HCT116 (cell line): ENCODE measurements at regions not wholly inside any gene's neighbourhood (a gene's known extent, or its start where the extent isn't known, plus 50 kb on each side); places are given as distances from the start of the nearest gene placed in this dataset.

Experiments used
- ATAC-seq: fragments of 200-7000 bp; cut with Tn5 transposase; 2 replicates; pipeline ENCODE4 v1.9.1; 2020; ENCODE audit warnings: mild to moderate bottlenecking, moderate library complexity
- BruUV-seq: library from RNA; stranded (reverse); fragments of 400-500 nt; replicated peaks from 2 replicates; lab custom pipeline; 2021; lab: Mats Ljungman, UMichigan
- CTCF ChIA-PET: fragments of 300-600 bp; sonication (Branson Sonifier 250); formaldehyde crosslinking; loops from one replicate; lab custom pipeline; 2021; ENCODE audit warnings: antibody characterized with exemption; lab: Charles Lee
- POLR2A ChIA-PET: fragments of 300-600, 350-600 bp; sonication (Branson Sonifier 250); formaldehyde crosslinking; loops from one replicate; lab custom pipeline; 2021; ENCODE audit warnings: antibody characterized with exemption; lab: Charles Lee
- RAD21 ChIA-PET, 2 experiments: fragments of 300-600 bp; sonication (Branson Sonifier 250); formaldehyde crosslinking; loops; one replicate each; lab custom pipeline; 2023; ENCODE audit warnings: low total read pairs in 2 of 2; ENCODE audit not compliant: uncharacterized antibody in 2 of 2, unreplicated experiment in 2 of 2, low non-redundant PET in 1 of 2; lab: Charles Lee
- DNase-seq: peaks from one replicate; pipeline ENCODE4 v3.0.0-alpha.2; 2010; ENCODE audit warnings: low read depth, low spot score
- H2AFZ ChIP-seq: fragments of 200-600 bp; shearing (Covaris generic), sonication (generic); 2 replicates; pipeline ENCODE4 v1.6.1; 2017; ENCODE audit warnings: low read depth, mixed run types, mixed read lengths, antibody characterized with exemption, low read length; ENCODE audit not compliant: poor library complexity, severe bottlenecking
- H3K27ac ChIP-seq: 2 replicates; pipeline ENCODE4 v1.5.1; 2012; ENCODE audit warnings: low read depth, low read length
- H3K27me3 ChIP-seq: fragments of 200-600 bp; sonication (generic); 2 replicates; pipeline ENCODE4 v1.6.1; 2016; ENCODE audit warnings: mixed run types, low read length, mixed read lengths; ENCODE audit not compliant: insufficient read depth
- H3K36me3 ChIP-seq, 2 experiments: fragments of 200-500 bp in 1 of 2; fragments of 200-600 bp in 1 of 2; sonication (Bioruptor generic) in 1 of 2; sonication (generic) in 1 of 2; 2 replicates each; pipeline versions ENCODE4 v1.5.1 to v1.6.1; 2014 to 2016; ENCODE audit warnings: low read length in 2 of 2, inconsistent platforms in 1 of 2, mixed read lengths in 1 of 2, mixed run types in 1 of 2; ENCODE audit not compliant: insufficient read depth in 2 of 2, control insufficient read depth in 1 of 2
- H3K4me1 ChIP-seq, 2 experiments: fragments of 200-600 bp in 1 of 2; sonication (generic) in 1 of 2; 2 replicates each; pipeline versions ENCODE4 v1.5.1 to v1.6.1; 2012 to 2017; ENCODE audit warnings: low read length in 2 of 2, inconsistent platforms in 1 of 2, mild to moderate bottlenecking in 1 of 2, mixed read lengths in 1 of 2, mixed run types in 1 of 2, moderate library complexity in 1 of 2; ENCODE audit not compliant: insufficient read depth in 2 of 2, control insufficient read depth in 1 of 2
- H3K4me2 ChIP-seq: fragments of 200-600 bp; sonication (generic); 2 replicates; pipeline ENCODE4 v1.6.1; 2017; ENCODE audit warnings: mixed run types, low read length, mixed read lengths
- H3K4me3 ChIP-seq, 2 experiments: fragments of 200-600 bp in 1 of 2; sonication (generic) in 1 of 2; replicated peaks in 1 of 2; 2 replicates each; pipeline ENCODE4 v1.5.1; 2011 to 2016; ENCODE audit warnings: low read length in 2 of 2, control low read depth in 1 of 2, low read depth in 1 of 2, mild to moderate bottlenecking in 1 of 2, mixed read lengths in 1 of 2, mixed run types in 1 of 2
- H3K79me2 ChIP-seq: fragments of 200-600 bp; sonication (generic); 2 replicates; pipeline ENCODE4 v1.6.1; 2017; ENCODE audit warnings: mild to moderate bottlenecking, mixed run types, low read length, moderate library complexity, mixed read lengths; ENCODE audit not compliant: insufficient read depth
- H3K9ac ChIP-seq: fragments of 200-600 bp; sonication (generic); 2 replicates; pipeline ENCODE4 v1.6.1; 2016; ENCODE audit warnings: low read length, mixed read lengths
- H3K9me2 ChIP-seq: fragments of 200-600 bp; sonication (generic), shearing (Covaris generic); 2 replicates; pipeline ENCODE4 v1.6.1; 2017; ENCODE audit warnings: mixed run types, mild to moderate bottlenecking, moderate library complexity; ENCODE audit not compliant: insufficient read depth
- H3K9me3 ChIP-seq, 2 experiments: fragments of 200-500 bp in 1 of 2; fragments of 200-600 bp in 1 of 2; sonication (Bioruptor generic) in 1 of 2; sonication (generic) in 1 of 2; 2 replicates each; pipeline ENCODE4 v1.6.1; 2014 to 2017; ENCODE audit warnings: low read length in 2 of 2, mixed read lengths in 2 of 2, inconsistent platforms in 1 of 2, low read depth in 1 of 2, mild to moderate bottlenecking in 1 of 2, mixed run types in 1 of 2, moderate library complexity in 1 of 2; ENCODE audit not compliant: control insufficient read depth in 1 of 2, insufficient read depth in 1 of 2
- H4K20me1 ChIP-seq: fragments of 200-600 bp; sonication (generic), shearing (Covaris generic); 2 replicates; pipeline ENCODE4 v1.6.1; 2017; ENCODE audit warnings: mixed run types, mild to moderate bottlenecking, moderate library complexity; ENCODE audit not compliant: insufficient read depth
- CBX3 ChIP-seq: IDR thresholded peaks from 2 replicates; pipeline ENCODE4 v1.6.1; 2012; ENCODE audit warnings: low read depth
- CEBPB ChIP-seq: IDR thresholded peaks from 2 replicates; pipeline ENCODE4 v1.6.1; 2012; ENCODE audit warnings: low read depth
- EGR1 ChIP-seq: IDR thresholded peaks from 2 replicates; pipeline ENCODE4 v1.6.1; 2012; ENCODE audit warnings: low read depth
- ELF1 ChIP-seq: IDR thresholded peaks from 2 replicates; pipeline ENCODE4 v1.6.1; 2012; ENCODE audit warnings: low read depth, borderline replicate concordance
- EZH2phosphoT487 ChIP-seq: fragments of 200-600 bp; IDR thresholded peaks from 2 replicates; pipeline ENCODE4 v1.6.1; 2018; ENCODE audit warnings: antibody characterized with exemption, borderline replicate concordance
- FOSL1 ChIP-seq: IDR thresholded peaks from 2 replicates; pipeline ENCODE4 v1.6.1; 2012; ENCODE audit warnings: low read depth
- JUND ChIP-seq: IDR thresholded peaks from 2 replicates; pipeline ENCODE4 v1.6.1; 2012
- POLR2A ChIP-seq: IDR thresholded peaks from 2 replicates; pipeline ENCODE4 v1.7.0; 2011; ENCODE audit warnings: borderline replicate concordance; ENCODE audit not compliant: insufficient read depth, insufficient read length; ENCODE audit errors: extremely low read depth
- POLR2AphosphoS5 ChIP-seq: IDR thresholded peaks from 2 replicates; pipeline ENCODE4 v1.6.1; 2011; ENCODE audit warnings: mild to moderate bottlenecking, low read depth, low read length, moderate library complexity
- RAD21 ChIP-seq: IDR thresholded peaks from 2 replicates; pipeline ENCODE4 v1.6.1; 2012; ENCODE audit warnings: low read depth, mild to moderate bottlenecking
- SRF ChIP-seq: IDR thresholded peaks from 2 replicates; pipeline ENCODE4 v1.6.1; 2012; ENCODE audit warnings: low read depth
- TCF7L2 ChIP-seq: IDR thresholded peaks from 2 replicates; pipeline ENCODE4 v1.7.0; 2011; ENCODE audit warnings: borderline replicate concordance, inconsistent platforms; ENCODE audit not compliant: insufficient read depth, insufficient read length; ENCODE audit errors: extremely low read depth
- YY1 ChIP-seq: IDR thresholded peaks from 2 replicates; pipeline ENCODE4 v1.6.1; 2011; ENCODE audit warnings: low read length, low read depth, moderate library complexity, mild to moderate bottlenecking; ENCODE audit not compliant: insufficient replicate concordance; ENCODE audit errors: extremely low read depth
- ZFX ChIP-seq: fragments of 450-650 bp; IDR thresholded peaks from 2 replicates; pipeline ENCODE4 v1.6.1; 2017
- ZNF274 ChIP-seq: fragments of 200-500 bp; sonication (Bioruptor generic); IDR thresholded peaks from 2 replicates; pipeline ENCODE4 v1.6.1; 2014; ENCODE audit warnings: mild to moderate bottlenecking, low read depth, low read length, inconsistent platforms
- intact Hi-C: fragments of 100-400 bp; cut with micrococcal nuclease; formaldehyde crosslinking; loops from 2 replicates; pipeline ENCODE4 v1.10.0; 2022
- TF ChIP-seq, protein P1 (sequence below): IDR thresholded peaks from 2 replicates; pipeline ENCODE4 v1.6.1; 2012
- TF ChIP-seq, protein P2 (sequence below): IDR thresholded peaks from 2 replicates; pipeline ENCODE4 v1.6.1; 2011; ENCODE audit warnings: mild to moderate bottlenecking, low read length, moderate library complexity; ENCODE audit not compliant: insufficient replicate concordance; ENCODE audit errors: extremely low read depth
- TF ChIP-seq, protein P3 (sequence below): IDR thresholded peaks from 2 replicates; pipeline ENCODE4 v1.6.1; 2012

DNA sequence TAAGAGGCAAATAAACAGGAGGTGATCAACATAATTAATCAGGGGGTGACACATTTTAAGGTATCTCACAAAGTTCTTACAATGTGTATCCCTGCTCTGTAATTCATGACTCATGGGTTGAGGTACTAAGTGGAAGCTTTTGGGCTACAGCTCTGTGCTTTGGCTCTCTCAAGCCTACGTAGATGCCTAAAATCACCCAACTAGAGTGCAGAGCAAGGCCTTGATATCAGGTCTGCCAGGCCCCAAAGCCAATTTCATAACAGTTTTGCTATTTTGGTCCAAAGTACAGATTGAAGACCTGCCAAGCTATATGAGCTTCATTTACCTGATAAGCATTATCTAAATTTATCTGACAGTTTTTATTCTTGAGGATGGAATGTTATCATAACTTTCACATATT is 175.3 kb upstream of the BET1 start:
- BruUV-seq: no TSS peak
- H3K4me1 ChIP-seq: peaks cover 14 to 27% of the 10 kb centered on the region in 2 experiments; a peak in 3 of 4 replicates
- no peaks in the 10 kb centered on the region for H3K27me3 ChIP-seq
- no peaks in the 10 kb centered on the region for H4K20me1 ChIP-seq
- no peak for ATAC-seq
- intact Hi-C loops: no loop called here
- no peak overlapping the region for H2AFZ ChIP-seq
- no peak overlapping the region for H3K4me2 ChIP-seq
- no peaks in the 10 kb centered on the region for H3K36me3 ChIP-seq
- DNase-seq: no peak
- ChIA-PET RAD21 (no interaction called here), CTCF (no interaction called here), POLR2A (no interaction called here)
- H3K9me2 ChIP-seq: no peaks in the 10 kb centered on the region
- no peaks in the 10 kb centered on the region for H3K9me3 ChIP-seq
- H3K4me3 ChIP-seq: no peak overlapping the region
- no peak overlapping the region for H3K9ac ChIP-seq
- H3K27ac ChIP-seq: no peak overlapping the region
- no peaks in the 10 kb centered on the region for H3K79me2 ChIP-seq
- TF ChIP-seq, protein P1, sequence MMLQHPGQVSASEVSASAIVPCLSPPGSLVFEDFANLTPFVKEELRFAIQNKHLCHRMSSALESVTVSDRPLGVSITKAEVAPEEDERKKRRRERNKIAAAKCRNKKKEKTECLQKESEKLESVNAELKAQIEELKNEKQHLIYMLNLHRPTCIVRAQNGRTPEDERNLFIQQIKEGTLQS: no peak
- TF ChIP-seq ELF1 (no peak), POLR2A (no peak), CEBPB (no peak)
- TF ChIP-seq, all 23 proteins: peak for 0

DNA sequence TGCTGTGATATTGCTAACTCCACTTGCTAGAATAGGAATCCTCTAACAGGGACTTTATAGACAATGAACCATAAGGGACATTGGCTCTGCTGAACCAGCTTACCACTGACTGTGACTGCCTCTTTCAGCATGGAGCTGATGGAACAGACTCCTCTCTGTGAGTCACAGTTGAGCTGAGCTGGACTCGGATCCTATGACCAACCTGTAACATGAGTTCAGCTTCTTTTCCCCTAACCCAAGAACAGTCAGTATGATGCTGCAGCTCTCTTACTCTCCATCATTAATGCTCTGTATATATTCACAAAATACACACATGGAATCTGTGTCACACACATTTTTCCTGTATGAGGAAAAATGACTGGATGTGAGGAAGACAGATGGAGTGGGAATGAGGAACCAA is 177.9 kb upstream of the BET1 start:
- H3K27me3 ChIP-seq: no peaks in the 10 kb centered on the region
- no peaks in the 10 kb centered on the region for H3K79me2 ChIP-seq
- ChIA-PET CTCF (no interaction called here), POLR2A (no interaction called here), RAD21 (no interaction called here)
- intact Hi-C loops: no loop called here
- H2AFZ ChIP-seq: peak overlapping the region; percentile 42
- peaks cover 14 to 27% of the 10 kb centered on the region in 2 experiments; a peak in 3 of 4 replicates for H3K4me1 ChIP-seq
- H3K9me3 ChIP-seq: no peaks in the 10 kb centered on the region
- no peaks in the 10 kb centered on the region for H4K20me1 ChIP-seq
- no peak overlapping the region for H3K9ac ChIP-seq
- BruUV-seq: no TSS peak
- H3K9me2 ChIP-seq: no peaks in the 10 kb centered on the region
- H3K27ac ChIP-seq: no peak overlapping the region
- no peaks in the 10 kb centered on the region for H3K36me3 ChIP-seq
- 0 out of 2 replicates have a peak, but pooled peaks have one; percentile 20 for ATAC-seq
- peak; percentile 10 for DNase-seq
- H3K4me2 ChIP-seq: peak overlapping the region; percentile 6; the same call in 1 of the 2 replicates
- H3K4me3 ChIP-seq: no peak overlapping the region
- TF ChIP-seq, protein P2, sequence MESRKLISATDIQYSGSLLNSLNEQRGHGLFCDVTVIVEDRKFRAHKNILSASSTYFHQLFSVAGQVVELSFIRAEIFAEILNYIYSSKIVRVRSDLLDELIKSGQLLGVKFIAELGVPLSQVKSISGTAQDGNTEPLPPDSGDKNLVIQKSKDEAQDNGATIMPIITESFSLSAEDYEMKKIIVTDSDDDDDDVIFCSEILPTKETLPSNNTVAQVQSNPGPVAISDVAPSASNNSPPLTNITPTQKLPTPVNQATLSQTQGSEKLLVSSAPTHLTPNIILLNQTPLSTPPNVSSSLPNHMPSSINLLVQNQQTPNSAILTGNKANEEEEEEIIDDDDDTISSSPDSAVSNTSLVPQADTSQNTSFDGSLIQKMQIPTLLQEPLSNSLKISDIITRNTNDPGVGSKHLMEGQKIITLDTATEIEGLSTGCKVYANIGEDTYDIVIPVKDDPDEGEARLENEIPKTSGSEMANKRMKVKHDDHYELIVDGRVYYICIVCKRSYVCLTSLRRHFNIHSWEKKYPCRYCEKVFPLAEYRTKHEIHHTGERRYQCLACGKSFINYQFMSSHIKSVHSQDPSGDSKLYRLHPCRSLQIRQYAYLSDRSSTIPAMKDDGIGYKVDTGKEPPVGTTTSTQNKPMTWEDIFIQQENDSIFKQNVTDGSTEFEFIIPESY: no peak
- TF ChIP-seq JUND (no peak), POLR2A (no peak), RAD21 (no peak), EZH2phosphoT487 (no peak), POLR2AphosphoS5 (no peak), FOSL1 (no peak), CBX3 (no peak), EGR1 (no peak), TCF7L2 (no peak), ZNF274 (no peak), YY1 (no peak), SRF (no peak), ZFX (no peak)
- TF ChIP-seq, protein P1: no peak
- TF ChIP-seq, protein P3, sequence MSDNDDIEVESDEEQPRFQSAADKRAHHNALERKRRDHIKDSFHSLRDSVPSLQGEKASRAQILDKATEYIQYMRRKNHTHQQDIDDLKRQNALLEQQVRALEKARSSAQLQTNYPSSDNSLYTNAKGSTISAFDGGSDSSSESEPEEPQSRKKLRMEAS: no peak
